H1 (cell line): ENCODE measurements at regions not wholly inside any gene's neighbourhood (a gene's known extent, or its start where the extent isn't known, plus 50 kb on each side); places are given as distances from the start of the nearest gene placed in this dataset.

Experiments
- CTCF ChIA-PET: fragments of 300-600 bp; sonication (Branson Sonifier 250); formaldehyde crosslinking; loops from one replicate; lab custom pipeline; 2021; ENCODE audit not compliant: partially characterized antibody; lab: Charles Lee
- POLR2A ChIA-PET: fragments of 300-600 bp; sonication (Branson Sonifier 250); formaldehyde crosslinking; loops from one replicate; lab custom pipeline; 2021; ENCODE audit warnings: inconsistent platforms; ENCODE audit not compliant: partially characterized antibody; lab: Charles Lee
- DNase-seq, 2 experiments: peaks; one replicate each; pipeline versions ENCODE4 v3.0.0 to v3.0.0-alpha.2; 2010 to 2022; ENCODE audit warnings: low spot score in 2 of 2, low read depth in 1 of 2, mixed read lengths in 1 of 2
- FAIRE-seq: peaks from 2 replicates; lab custom pipeline; 2011; peaks lifted over from hg19 to GRCh38; lab: Jason Lieb, UNC
- H2AFZ ChIP-seq: 2 replicates; pipeline ENCODE4 v1.8.1; 2012; ENCODE audit warnings: low read length, inconsistent platforms
- H2AK5ac ChIP-seq: 2 replicates; pipeline ENCODE4 v1.6.1; 2013; ENCODE audit warnings: low read depth, low read length
- H2BK120ac ChIP-seq: replicated peaks from 2 replicates; pipeline ENCODE3; 2013; ENCODE audit warnings: low read depth, low read length, inconsistent platforms
- H2BK12ac ChIP-seq: 2 replicates; pipeline ENCODE4 v1.6.1; 2013; ENCODE audit warnings: low read depth, low read length
- H2BK15ac ChIP-seq: 2 replicates; pipeline ENCODE4 v1.6.1; 2013; ENCODE audit warnings: low read length
- H2BK20ac ChIP-seq: 2 replicates; pipeline ENCODE4 v1.6.1; 2013; ENCODE audit warnings: low read length
- H2BK5ac ChIP-seq: 2 replicates; pipeline ENCODE4 v1.6.1; 2013; ENCODE audit warnings: low read depth, low read length
- H3K14ac ChIP-seq: 2 replicates; pipeline ENCODE4 v1.6.1; 2013; ENCODE audit warnings: inconsistent platforms; ENCODE audit not compliant: insufficient read length
- H3K18ac ChIP-seq: 2 replicates; pipeline ENCODE4 v1.6.1; 2013; ENCODE audit warnings: low read length; ENCODE audit errors: extremely low read depth
- H3K23ac ChIP-seq: 2 replicates; pipeline ENCODE4 v1.6.1; 2013; ENCODE audit warnings: inconsistent platforms; ENCODE audit not compliant: insufficient read length
- H3K23me2 ChIP-seq: 2 replicates; pipeline ENCODE4 v1.6.1; 2013; ENCODE audit warnings: low read depth, low read length
- H3K27ac ChIP-seq: 2 replicates; pipeline ENCODE4 v1.6.1; 2011; ENCODE audit warnings: low read depth, low read length, inconsistent platforms
- H3K27me3 ChIP-seq, 4 experiments: replicated peaks in 1 of 4; 1 replicate in 1 of 4; 2 replicates in 3 of 4; pipeline versions ENCODE4 v1.6.1 to v1.8.1; 2011 to 2013; ENCODE audit warnings: low read length in 3 of 4, mild to moderate bottlenecking in 3 of 4, inconsistent platforms in 2 of 4, mixed read lengths in 2 of 4, moderate library complexity in 1 of 4; ENCODE audit not compliant: control insufficient read depth in 3 of 4, insufficient read depth in 3 of 4; ENCODE audit errors: extremely low read depth in 1 of 4
- H3K36me3 ChIP-seq, 4 experiments: 2 replicates each; pipeline versions ENCODE4 v1.6.1 to v1.8.1; 2011 to 2013; ENCODE audit warnings: mild to moderate bottlenecking in 4 of 4, low read length in 3 of 4, moderate library complexity in 2 of 4, control low read depth in 1 of 4, inconsistent platforms in 1 of 4; ENCODE audit not compliant: insufficient read depth in 4 of 4, control insufficient read depth in 2 of 4
- H3K4ac ChIP-seq: replicated peaks from 2 replicates; pipeline ENCODE3; 2013; ENCODE audit warnings: low read length, low read depth, mixed read lengths, inconsistent platforms; ENCODE audit not compliant: insufficient read length
- H3K4me1 ChIP-seq, 4 experiments: replicated peaks in 1 of 4; 1 replicate in 1 of 4; 2 replicates in 3 of 4; pipeline versions ENCODE4 v1.6.1 to v1.8.1; 2011 to 2013; ENCODE audit warnings: low read length in 3 of 4, inconsistent platforms in 2 of 4, mixed read lengths in 1 of 4; ENCODE audit not compliant: insufficient read depth in 4 of 4, control insufficient read depth in 3 of 4
- H3K4me2 ChIP-seq, 2 experiments: 2 replicates each; pipeline versions ENCODE4 v1.6.1 to v1.8.1; 2011 to 2013; ENCODE audit warnings: low read depth in 2 of 2, low read length in 2 of 2, control low read depth in 1 of 2, inconsistent platforms in 1 of 2, mild to moderate bottlenecking in 1 of 2; ENCODE audit not compliant: insufficient read depth in 1 of 2
- H3K4me3 ChIP-seq, 4 experiments: fragments of 200-600, 300-600 bp in 1 of 4; sonication (generic), shearing (Covaris generic), sonication (Bioruptor Twin) in 1 of 4; 2 replicates each; pipeline versions ENCODE4 v1.5.1 to v1.8.1; 2011 to 2016; ENCODE audit warnings: low read length in 4 of 4, low read depth in 3 of 4, control low read depth in 2 of 4, inconsistent platforms in 2 of 4, mild to moderate bottlenecking in 2 of 4, mixed read lengths in 1 of 4, moderate library complexity in 1 of 4; ENCODE audit not compliant: insufficient read depth in 2 of 4; ENCODE audit errors: extremely low read depth in 1 of 4
- H3K56ac ChIP-seq: replicated peaks from 2 replicates; pipeline ENCODE3; 2013; ENCODE audit warnings: low read depth, mild to moderate bottlenecking, mixed read lengths, low read length, inconsistent platforms; ENCODE audit not compliant: insufficient read length
- H3K79me1 ChIP-seq: 2 replicates; pipeline ENCODE4 v1.6.1; 2013; ENCODE audit warnings: low read depth, low read length, control low read depth
- H3K79me2 ChIP-seq, 2 experiments: 2 replicates each; pipeline versions ENCODE4 v1.6.1 to v1.8.1; 2012 to 2013; ENCODE audit warnings: low read length in 2 of 2, mild to moderate bottlenecking in 2 of 2, inconsistent platforms in 1 of 2; ENCODE audit not compliant: insufficient read depth in 2 of 2, control insufficient read depth in 1 of 2
- H3K9ac ChIP-seq, 4 experiments: replicated peaks in 1 of 4; 1 replicate in 1 of 4; 2 replicates in 3 of 4; pipeline versions ENCODE4 v1.6.1 to v1.8.1; 2011 to 2013; ENCODE audit warnings: low read depth in 3 of 4, low read length in 3 of 4, control low read depth in 2 of 4, mild to moderate bottlenecking in 2 of 4, moderate library complexity in 2 of 4, inconsistent platforms in 1 of 4; ENCODE audit errors: extremely low read depth in 1 of 4
- H3K9me3 ChIP-seq, 2 experiments: 2 replicates each; pipeline versions ENCODE4 v1.6.1 to v1.8.1; 2012 to 2013; ENCODE audit warnings: mild to moderate bottlenecking in 2 of 2, moderate library complexity in 2 of 2, control low read depth in 1 of 2, inconsistent platforms in 1 of 2, low read depth in 1 of 2, low read length in 1 of 2, mixed read lengths in 1 of 2; ENCODE audit not compliant: insufficient read depth in 2 of 2
- H4K20me1 ChIP-seq, 2 experiments: replicated peaks in 1 of 2; 2 replicates each; pipeline versions ENCODE3 to v1.8.1; 2011 to 2013; ENCODE audit warnings: inconsistent platforms in 2 of 2, low read length in 2 of 2, mild to moderate bottlenecking in 1 of 2; ENCODE audit not compliant: insufficient read depth in 2 of 2, control insufficient read depth in 1 of 2
- H4K5ac ChIP-seq: 2 replicates; pipeline ENCODE4 v1.6.1; 2013; ENCODE audit warnings: low read length, low read depth, mixed read lengths, inconsistent platforms; ENCODE audit not compliant: insufficient read length
- H4K8ac ChIP-seq: 2 replicates; pipeline ENCODE4 v1.8.0; 2013; ENCODE audit warnings: mild to moderate bottlenecking, moderate library complexity, low read length, inconsistent platforms; ENCODE audit not compliant: insufficient read depth; ENCODE audit errors: extremely low read depth
- H4K91ac ChIP-seq: replicated peaks from 2 replicates; pipeline ENCODE3; 2013; ENCODE audit warnings: low read length, mixed read lengths, inconsistent platforms; ENCODE audit not compliant: insufficient read length
- BRCA1 ChIP-seq: IDR thresholded peaks from 2 replicates; pipeline ENCODE4 v1.6.1; 2012; ENCODE audit warnings: low read depth, low read length, improper control_type of control experiment
- E2F6 ChIP-seq: IDR thresholded peaks from 2 replicates; pipeline ENCODE4 v1.6.1; 2012; ENCODE audit warnings: inconsistent platforms
- EGR1 ChIP-seq: IDR thresholded peaks from 2 replicates; pipeline ENCODE4 v1.6.1; 2011; ENCODE audit warnings: low read depth, low read length, borderline replicate concordance
- GTF2F1 ChIP-seq: IDR thresholded peaks from 2 replicates; pipeline ENCODE4 v1.6.1; 2012; ENCODE audit warnings: low read depth, low read length, improper control_type of control experiment, borderline replicate concordance
- JUN ChIP-seq: IDR thresholded peaks from 2 replicates; pipeline ENCODE4 v1.6.1; 2011; ENCODE audit warnings: low read depth, mild to moderate bottlenecking, improper control_type of control experiment, low read length
- MAFK ChIP-seq: IDR thresholded peaks from 2 replicates; pipeline ENCODE4 v1.6.1; 2012; ENCODE audit warnings: low read depth, mild to moderate bottlenecking, improper control_type of control experiment, low read length
- RAD21 ChIP-seq, 2 experiments: IDR thresholded peaks in 1 of 2; conservative IDR thresholded peaks in 1 of 2; 2 replicates each; pipeline ENCODE4 v1.6.1; 2011; ENCODE audit warnings: low read depth in 2 of 2, low read length in 2 of 2, improper control_type of control experiment in 1 of 2, inconsistent platforms in 1 of 2, mild to moderate bottlenecking in 1 of 2, moderate library complexity in 1 of 2
- TAF7 ChIP-seq: optimal IDR thresholded peaks from 2 replicates; pipeline ENCODE3; 2011; ENCODE audit warnings: low read depth, mild to moderate bottlenecking, inconsistent platforms, low read length, moderate library complexity, borderline replicate concordance
- TEAD4 ChIP-seq: IDR thresholded peaks from 2 replicates; pipeline ENCODE4 v1.6.1; 2012; ENCODE audit warnings: low read depth, low read length, inconsistent platforms, mixed read lengths
- WGBS, 2 experiments: shearing (Covaris generic) in 1 of 2; methylation state at CpG; one replicate each; pipeline versions ENCODE4 v1.1.6 to v1.1.7; 2013 to 2015; ENCODE audit warnings: low lambda C conversion rate in 2 of 2, mixed read lengths in 2 of 2, inconsistent platforms in 1 of 2, low coverage in 1 of 2, missing lambda C conversion rate in 1 of 2; ENCODE audit not compliant: insufficient replicate concordance in 2 of 2, insufficient coverage in 1 of 2, insufficient read length in 1 of 2; ENCODE audit errors: extremely low coverage in 1 of 2, missing lambda C conversion rate in 1 of 2; 5-methylcytosine and 5-hydroxymethylcytosine counted together

GRCh38 chr10:118145256-118145655, 98.5 kb upstream of the RAB11FIP2 start:
- Histone ChIP-seq H3K79me1 (no peaks in the 10 kb centered on the region), H2AFZ (no peak overlapping the region), H2BK20ac (no peak overlapping the region), H3K9ac (no peak overlapping the region), H3K27ac (no peak overlapping the region), H3K56ac (no peak overlapping the region), H2BK12ac (no peak overlapping the region), H4K20me1 (no peaks in the 10 kb centered on the region), H3K14ac (no peak overlapping the region), H3K4me2 (no peak overlapping the region), H2BK5ac (no peak overlapping the region), H3K36me3 (no peaks in the 10 kb centered on the region), H3K23ac (no peak overlapping the region), H3K4ac (no peak overlapping the region), H2BK15ac (no peak overlapping the region), H3K79me2 (no peaks in the 10 kb centered on the region), H3K18ac (no peak overlapping the region), H3K27me3 (no peaks in the 10 kb centered on the region), H4K8ac (no peak overlapping the region), H2AK5ac (no peak overlapping the region), H3K4me3 (no peak overlapping the region), H4K5ac (no peak overlapping the region), H2BK120ac (no peak overlapping the region), H3K9me3 (no peaks in the 10 kb centered on the region), H4K91ac (no peak overlapping the region), H3K23me2 (no peaks in the 10 kb centered on the region; the same call in 1 of the 2 replicates), H3K4me1 (no peaks in the 10 kb centered on the region)
- FAIRE-seq (no peak), DNase-seq (no peak)
- POLR2A ChIA-PET = no interaction called here
- TF ChIP-seq JUN = no peak
- TF ChIP-seq TEAD4 = no peak
- no peak for TF ChIP-seq E2F6
- no peak for TF ChIP-seq RAD21 (IDR thresholded peaks at IDR 0.05 in 1 of 2, conservative IDR thresholded peaks at IDR 0.05 in 1 of 2; ENCODE audit: low read depth in 2 of 2, low read length in 2 of 2)
- TF ChIP-seq EGR1 = no peak
- no peak for TF ChIP-seq MAFK
- TF ChIP-seq BRCA1 = no peak
- no peak for TF ChIP-seq TAF7
- no peak for TF ChIP-seq GTF2F1
- WGBS, 2 experiments = 93% methylated on average over 4 of the region's 4 CpGs; no CpG with 5 or more reads in 1 of the 2 experiments
- CTCF ChIA-PET = no interaction called here
